ENCODE measurements at regions not wholly inside any gene's neighbourhood (a gene's known extent, or its start where the extent isn't known, plus 50 kb on each side); places are given as distances from the start of the nearest gene placed in this dataset.

DNA sequence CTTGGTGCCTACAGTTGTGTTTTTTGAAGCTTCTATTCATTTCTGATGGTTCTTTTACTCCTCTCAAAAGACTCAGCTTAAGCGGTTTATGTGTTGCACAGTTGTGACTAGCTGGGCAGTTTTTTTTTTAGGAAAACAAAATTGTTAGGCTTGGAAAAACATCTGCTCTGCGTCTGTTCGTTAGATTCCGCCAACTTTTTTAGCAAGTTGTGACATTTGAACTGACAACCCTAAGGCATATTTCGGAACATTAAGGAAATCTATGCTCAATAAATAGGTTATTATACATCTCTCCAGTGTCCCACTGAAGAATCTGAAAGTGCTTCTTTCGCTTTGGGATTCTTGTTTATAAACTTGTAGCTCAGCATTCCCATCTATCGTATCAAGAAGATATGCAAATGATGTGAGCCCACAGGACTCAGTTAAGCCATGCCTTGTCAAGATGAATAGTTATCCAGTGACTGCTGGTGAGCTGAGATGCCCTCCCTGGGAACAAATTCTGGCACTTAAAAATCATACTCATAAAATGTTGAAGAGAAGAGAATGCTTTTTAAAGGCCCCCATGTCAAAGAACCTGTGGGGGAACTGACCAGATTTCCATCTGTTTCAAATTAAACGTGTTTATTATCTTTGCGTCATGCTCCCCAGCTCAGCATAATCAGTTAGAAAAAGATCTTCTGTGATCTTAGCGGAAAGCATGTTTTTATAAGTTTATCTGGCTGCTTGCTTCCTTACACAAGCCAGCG, 109.0 kb upstream of the FAM20A start:
- Mint-ChIP-seq H3K4me3 (ENCODE audit: unreplicated experiment) (no peak overlapping the region), H3K36me3 (ENCODE audit: insufficient read depth, unreplicated experiment) (no peaks in the 10 kb centered on the region), H3K9me3 (ENCODE audit: unreplicated experiment) (no peaks in the 10 kb centered on the region), H3K4me1 (ENCODE audit: insufficient read depth, unreplicated experiment) (peaks cover 9% of the 10 kb centered on the region), H3K27ac (ENCODE audit: low read depth, unreplicated experiment) (no peak overlapping the region), H3K27me3 (ENCODE audit: insufficient read depth, unreplicated experiment) (peaks cover 17% of the 10 kb centered on the region)
- no peak for DNase-seq (ENCODE audit: unreplicated experiment)
- intact Hi-C loops (cut with micrococcal nuclease), result no loop called here
- TF ChIP-seq, protein P1, sequence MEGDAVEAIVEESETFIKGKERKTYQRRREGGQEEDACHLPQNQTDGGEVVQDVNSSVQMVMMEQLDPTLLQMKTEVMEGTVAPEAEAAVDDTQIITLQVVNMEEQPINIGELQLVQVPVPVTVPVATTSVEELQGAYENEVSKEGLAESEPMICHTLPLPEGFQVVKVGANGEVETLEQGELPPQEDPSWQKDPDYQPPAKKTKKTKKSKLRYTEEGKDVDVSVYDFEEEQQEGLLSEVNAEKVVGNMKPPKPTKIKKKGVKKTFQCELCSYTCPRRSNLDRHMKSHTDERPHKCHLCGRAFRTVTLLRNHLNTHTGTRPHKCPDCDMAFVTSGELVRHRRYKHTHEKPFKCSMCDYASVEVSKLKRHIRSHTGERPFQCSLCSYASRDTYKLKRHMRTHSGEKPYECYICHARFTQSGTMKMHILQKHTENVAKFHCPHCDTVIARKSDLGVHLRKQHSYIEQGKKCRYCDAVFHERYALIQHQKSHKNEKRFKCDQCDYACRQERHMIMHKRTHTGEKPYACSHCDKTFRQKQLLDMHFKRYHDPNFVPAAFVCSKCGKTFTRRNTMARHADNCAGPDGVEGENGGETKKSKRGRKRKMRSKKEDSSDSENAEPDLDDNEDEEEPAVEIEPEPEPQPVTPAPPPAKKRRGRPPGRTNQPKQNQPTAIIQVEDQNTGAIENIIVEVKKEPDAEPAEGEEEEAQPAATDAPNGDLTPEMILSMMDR (IDR thresholded peaks at IDR 0.05; ENCODE audit: unreplicated experiment), result no peak
- BruUV-seq (replicated peaks), result no TSS peak
- ChIA-PET CTCF (interaction anchor here (1.0 kb wide), 1 partner anchor 10 kb away, joined by 3 read pairs; no protein-coding TSS in a partner anchor), POLR2A (no interaction called here)

DNA sequence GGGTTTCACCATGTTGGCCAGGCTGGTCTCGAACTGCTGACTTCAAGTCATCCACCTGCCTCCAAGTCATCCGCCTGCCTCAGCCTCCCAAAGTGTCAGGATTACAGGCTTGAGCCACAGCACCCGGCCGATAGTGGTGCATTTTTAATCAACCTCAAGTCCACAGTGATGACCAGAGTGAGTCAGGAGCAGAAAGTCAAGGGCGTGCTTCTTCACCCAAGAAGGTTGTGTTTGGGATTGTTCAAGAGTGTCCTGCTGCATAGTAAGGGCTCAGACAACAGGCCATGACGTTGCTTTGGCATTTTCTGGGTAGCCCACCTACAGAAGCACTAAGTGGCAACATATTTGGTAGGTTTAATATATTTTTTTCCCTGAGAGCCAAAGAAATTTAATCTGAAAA, 108.3 kb upstream of the FAM20A start:
- no TSS peak for BruUV-seq (replicated peaks)
- Mint-ChIP-seq H3K4me1 (ENCODE audit: insufficient read depth, unreplicated experiment) (peaks cover 16% of the 10 kb centered on the region), H3K36me3 (ENCODE audit: insufficient read depth, unreplicated experiment) (no peaks in the 10 kb centered on the region), H3K27ac (ENCODE audit: low read depth, unreplicated experiment) (no peak overlapping the region), H3K27me3 (ENCODE audit: insufficient read depth, unreplicated experiment) (peaks cover 17% of the 10 kb centered on the region), H3K9me3 (ENCODE audit: unreplicated experiment) (no peaks in the 10 kb centered on the region), H3K4me3 (ENCODE audit: unreplicated experiment) (no peak overlapping the region)
- intact Hi-C loops (cut with micrococcal nuclease), result no loop called here
- TF ChIP-seq, protein P1 (IDR thresholded peaks at IDR 0.05; ENCODE audit: unreplicated experiment), result no peak
- no peak for DNase-seq (ENCODE audit: unreplicated experiment)
- POLR2A ChIA-PET, result no interaction called here
- CTCF ChIA-PET, result no interaction called here

DNA sequence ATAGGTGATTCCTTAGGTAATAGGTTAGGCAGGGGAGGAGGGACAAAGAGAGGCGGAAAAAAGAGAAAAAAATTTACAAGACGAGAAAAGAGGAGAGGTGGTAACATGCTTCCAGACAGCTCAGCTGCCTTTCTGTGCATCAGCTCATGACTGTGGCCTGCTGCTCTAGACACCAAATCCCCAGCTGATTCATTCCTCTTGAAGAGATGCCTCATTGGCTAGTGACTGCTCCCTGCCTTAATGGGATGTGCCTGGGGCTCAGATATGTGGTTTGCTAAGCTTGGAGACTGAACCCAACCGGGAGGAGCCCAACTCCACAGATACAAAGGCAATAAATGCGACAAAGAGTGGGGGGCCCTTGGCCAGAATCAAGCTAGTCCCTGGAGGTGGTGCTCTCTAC, 105.9 kb upstream of the FAM20A start:
- peaks cover 16% of the 10 kb centered on the region for H3K4me1 Mint-ChIP-seq (ENCODE audit: insufficient read depth, unreplicated experiment)
- no TSS peak for BruUV-seq (replicated peaks)
- TF ChIP-seq, protein P1 (IDR thresholded peaks at IDR 0.05; ENCODE audit: unreplicated experiment), result no peak
- H3K36me3 Mint-ChIP-seq (ENCODE audit: insufficient read depth, unreplicated experiment), result no peaks in the 10 kb centered on the region
- peak; percentile 16 for DNase-seq (ENCODE audit: unreplicated experiment)
- no peak overlapping the region for H3K4me3 Mint-ChIP-seq (ENCODE audit: unreplicated experiment)
- CTCF ChIA-PET, result interaction anchor here (0.6 to 1.3 kb wide), 5 partner anchors 11 to 98 kb away, joined by 3 to 6 read pairs (median 4); no protein-coding TSS in a partner anchor
- no peaks in the 10 kb centered on the region for H3K9me3 Mint-ChIP-seq (ENCODE audit: unreplicated experiment)
- POLR2A ChIA-PET, result interaction anchor here (0.5 to 2.1 kb wide), 3 partner anchors 9 to 365 kb away, joined by 3 to 12 read pairs (median 3); no protein-coding TSS in a partner anchor
- no peak overlapping the region for H3K27ac Mint-ChIP-seq (ENCODE audit: low read depth, unreplicated experiment)
- intact Hi-C loops (cut with micrococcal nuclease), result no loop called here
- peaks cover 12% of the 10 kb centered on the region for H3K27me3 Mint-ChIP-seq (ENCODE audit: insufficient read depth, unreplicated experiment)

DNA sequence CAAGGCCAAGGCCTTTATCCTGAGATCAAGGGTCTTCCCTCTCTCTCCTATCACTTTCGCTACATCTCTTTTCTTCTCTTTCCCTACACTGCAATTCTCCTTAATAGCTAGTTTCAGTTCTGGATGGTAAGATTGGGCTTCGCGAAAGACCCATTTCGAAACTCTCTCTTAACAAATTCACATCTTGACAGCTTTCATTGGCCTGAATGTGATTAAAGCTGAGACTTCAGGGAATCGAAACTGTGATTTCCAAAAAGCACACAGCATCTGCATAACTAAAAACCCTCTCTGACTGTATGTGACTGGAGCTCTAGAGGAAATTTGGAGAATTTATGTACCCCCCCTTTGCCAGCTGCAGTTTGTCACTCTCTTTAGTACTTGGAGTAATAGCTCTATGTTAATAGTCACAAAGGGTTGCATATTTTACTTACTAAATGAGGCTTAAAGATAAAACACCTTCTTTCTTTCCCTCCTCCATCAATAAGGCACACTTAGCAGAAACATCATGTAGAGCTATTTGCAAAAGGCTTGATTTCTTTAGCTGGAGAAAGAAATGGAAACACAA, 105.3 kb upstream of the FAM20A start:
- DNase-seq (ENCODE audit: unreplicated experiment), result no peak
- H3K9me3 Mint-ChIP-seq (ENCODE audit: unreplicated experiment), result no peaks in the 10 kb centered on the region
- intact Hi-C loops (cut with micrococcal nuclease), result no loop called here
- peaks cover 6% of the 10 kb centered on the region for H3K27me3 Mint-ChIP-seq (ENCODE audit: insufficient read depth, unreplicated experiment)
- ChIA-PET POLR2A (interaction anchor here (0.5 to 2.1 kb wide), 3 partner anchors 9 to 365 kb away, joined by 3 to 12 read pairs (median 3); no protein-coding TSS in a partner anchor), CTCF (interaction anchor here (0.6 to 1.3 kb wide), 3 partner anchors 18 to 97 kb away, joined by 3 to 6 read pairs (median 4); no protein-coding TSS in a partner anchor)
- no peak overlapping the region for H3K27ac Mint-ChIP-seq (ENCODE audit: low read depth, unreplicated experiment)
- H3K4me3 Mint-ChIP-seq (ENCODE audit: unreplicated experiment), result no peak overlapping the region
- H3K36me3 Mint-ChIP-seq (ENCODE audit: insufficient read depth, unreplicated experiment), result no peaks in the 10 kb centered on the region
- TF ChIP-seq, protein P1 (IDR thresholded peaks at IDR 0.05; ENCODE audit: unreplicated experiment), result no peak
- H3K4me1 Mint-ChIP-seq (ENCODE audit: insufficient read depth, unreplicated experiment), result peaks cover 16% of the 10 kb centered on the region
- no TSS peak for BruUV-seq (replicated peaks)

Measured in MCF 10A (cell line).